MCF 10A (cell line): ENCODE measurements at regions not wholly inside any gene's neighbourhood (a gene's known extent, or its start where the extent isn't known, plus 50 kb on each side); places are given as distances from the start of the nearest gene placed in this dataset.

Source experiments
- BruUV-seq: library from RNA; stranded (reverse); fragments of 400-500 nt; replicated peaks from 2 replicates; lab custom pipeline; 2021; lab: Mats Ljungman, UMichigan
- CTCF ChIA-PET: fragments of 300-600 bp; sonication (Branson Sonifier 250); formaldehyde crosslinking; extraction: SDS; loops from one replicate; lab custom pipeline; 2021; ENCODE audit warnings: antibody characterized with exemption, inconsistent platforms; lab: Yijun Ruan, JAX
- POLR2A ChIA-PET: fragments of 300-600, 350-650 bp; sonication (Branson Sonifier 250); formaldehyde crosslinking; extraction: SDS; loops from one replicate; lab custom pipeline; 2020; ENCODE audit warnings: antibody characterized with exemption, inconsistent platforms; lab: Yijun Ruan, JAX
- DNase-seq: peaks from one replicate; pipeline ENCODE4 v3.0.0-alpha.2; 2018; ENCODE audit not compliant: unreplicated experiment
- H3K27ac Mint-ChIP-seq: one replicate; pipeline ENCODE4 v1.8.0; 2022; ENCODE audit warnings: mild to moderate bottlenecking, low read depth, mixed read lengths; ENCODE audit not compliant: unreplicated experiment
- H3K27me3 Mint-ChIP-seq: one replicate; pipeline ENCODE4 v1.8.0; 2022; ENCODE audit warnings: mixed read lengths; ENCODE audit not compliant: insufficient read depth, unreplicated experiment
- H3K36me3 Mint-ChIP-seq: one replicate; pipeline ENCODE4 v1.8.0; 2022; ENCODE audit warnings: mild to moderate bottlenecking, moderate library complexity, mixed read lengths; ENCODE audit not compliant: insufficient read depth, unreplicated experiment
- H3K4me1 Mint-ChIP-seq: one replicate; pipeline ENCODE4 v1.8.0; 2022; ENCODE audit warnings: mixed read lengths; ENCODE audit not compliant: insufficient read depth, unreplicated experiment
- H3K4me3 Mint-ChIP-seq: one replicate; pipeline ENCODE4 v1.8.0; 2022; ENCODE audit warnings: mild to moderate bottlenecking, moderate library complexity, mixed read lengths; ENCODE audit not compliant: unreplicated experiment
- H3K9me3 Mint-ChIP-seq: one replicate; pipeline ENCODE4 v1.8.0; 2022; ENCODE audit warnings: mixed read lengths; ENCODE audit not compliant: unreplicated experiment
- CTCF ChIP-seq: fragments of 200-600 bp; IDR thresholded peaks from one replicate; pipeline ENCODE4 v1.8.0; 2022; ENCODE audit warnings: antibody characterized with exemption, mild to moderate bottlenecking; ENCODE audit not compliant: unreplicated experiment
- intact Hi-C: fragments of 100-400 bp; cut with micrococcal nuclease; formaldehyde crosslinking; loops from 2 replicates; pipeline ENCODE4 v1.14.1; 2022

GRCh38 chr2:67499989-67500388 is 102.9 kb downstream of the ETAA1 start:
- no peak for DNase-seq
- no peaks in the 10 kb centered on the region for H3K9me3 Mint-ChIP-seq
- intact Hi-C loops: no loop called here
- TF ChIP-seq CTCF: no peak
- H3K27me3 Mint-ChIP-seq: no peaks in the 10 kb centered on the region
- POLR2A ChIA-PET: interaction anchor here (1.5 kb wide), 1 partner anchor 11 kb away, joined by 3 read pairs; no protein-coding TSS in a partner anchor
- H3K36me3 Mint-ChIP-seq: no peaks in the 10 kb centered on the region
- H3K4me1 Mint-ChIP-seq: peaks cover 17% of the 10 kb centered on the region
- H3K4me3 Mint-ChIP-seq: no peak overlapping the region
- no TSS peak for BruUV-seq
- no peak overlapping the region for H3K27ac Mint-ChIP-seq
- CTCF ChIA-PET: no interaction called here

GRCh38 chr2:67500541-67500940 is 103.4 kb downstream of the ETAA1 start:
- Mint-ChIP-seq H3K9me3 (no peaks in the 10 kb centered on the region), H3K4me3 (no peak overlapping the region), H3K27ac (no peak overlapping the region), H3K4me1 (peaks cover 17% of the 10 kb centered on the region), H3K36me3 (no peaks in the 10 kb centered on the region), H3K27me3 (no peaks in the 10 kb centered on the region)
- ChIA-PET CTCF (no interaction called here), POLR2A (interaction anchor here (1.5 kb wide), 1 partner anchor 10 kb away, joined by 3 read pairs; no protein-coding TSS in a partner anchor)
- no peak for DNase-seq
- no TSS peak for BruUV-seq
- intact Hi-C loops: no loop called here
- no peak for TF ChIP-seq CTCF

DNA sequence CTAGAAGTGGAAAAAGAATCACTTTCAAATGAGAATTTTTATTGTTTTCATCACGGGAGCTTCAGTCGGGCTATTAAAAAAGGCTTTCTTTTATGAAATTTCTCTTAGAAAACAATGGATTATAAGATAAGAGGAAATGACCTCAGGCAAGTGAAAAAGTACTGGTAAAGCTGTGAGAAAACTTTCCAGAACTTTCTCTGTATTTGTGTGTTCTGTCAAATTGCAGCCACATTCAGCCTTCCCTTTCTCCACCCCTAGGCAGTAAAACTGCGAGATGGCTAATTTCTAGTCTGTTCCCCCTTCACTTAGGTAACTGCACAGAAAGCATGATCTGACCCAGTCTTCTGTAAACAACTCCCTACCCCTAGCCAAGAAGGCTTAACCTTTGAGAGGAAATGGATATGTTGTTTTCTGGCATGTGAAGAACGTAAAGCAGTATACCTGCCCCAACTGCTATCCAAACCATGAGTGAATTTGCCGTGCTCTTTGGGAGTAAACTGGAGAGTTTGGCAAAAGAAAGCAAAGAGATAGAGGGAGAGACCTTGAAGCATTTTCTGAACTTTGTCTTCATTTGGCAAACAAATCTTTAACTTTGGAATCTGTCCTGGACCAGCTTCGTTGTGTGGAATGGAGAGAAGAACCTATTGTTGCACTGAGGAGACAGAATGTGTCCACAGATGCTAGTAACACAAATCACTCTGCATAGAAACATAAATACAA is 105.4 kb downstream of the ETAA1 start:
- CTCF ChIA-PET: no interaction called here
- Mint-ChIP-seq H3K4me3 (no peak overlapping the region), H3K4me1 (peaks cover 17% of the 10 kb centered on the region), H3K36me3 (no peaks in the 10 kb centered on the region), H3K27me3 (no peaks in the 10 kb centered on the region), H3K9me3 (no peaks in the 10 kb centered on the region), H3K27ac (peak overlapping the region; percentile 36)
- TF ChIP-seq CTCF: no peak
- BruUV-seq: no TSS peak
- intact Hi-C loops: no loop called here
- no peak for DNase-seq
- POLR2A ChIA-PET: interaction anchor here (0.7 to 0.9 kb wide), 2 partner anchors 20 to 1068 kb away, joined by 3 read pairs; no protein-coding TSS in a partner anchor

DNA sequence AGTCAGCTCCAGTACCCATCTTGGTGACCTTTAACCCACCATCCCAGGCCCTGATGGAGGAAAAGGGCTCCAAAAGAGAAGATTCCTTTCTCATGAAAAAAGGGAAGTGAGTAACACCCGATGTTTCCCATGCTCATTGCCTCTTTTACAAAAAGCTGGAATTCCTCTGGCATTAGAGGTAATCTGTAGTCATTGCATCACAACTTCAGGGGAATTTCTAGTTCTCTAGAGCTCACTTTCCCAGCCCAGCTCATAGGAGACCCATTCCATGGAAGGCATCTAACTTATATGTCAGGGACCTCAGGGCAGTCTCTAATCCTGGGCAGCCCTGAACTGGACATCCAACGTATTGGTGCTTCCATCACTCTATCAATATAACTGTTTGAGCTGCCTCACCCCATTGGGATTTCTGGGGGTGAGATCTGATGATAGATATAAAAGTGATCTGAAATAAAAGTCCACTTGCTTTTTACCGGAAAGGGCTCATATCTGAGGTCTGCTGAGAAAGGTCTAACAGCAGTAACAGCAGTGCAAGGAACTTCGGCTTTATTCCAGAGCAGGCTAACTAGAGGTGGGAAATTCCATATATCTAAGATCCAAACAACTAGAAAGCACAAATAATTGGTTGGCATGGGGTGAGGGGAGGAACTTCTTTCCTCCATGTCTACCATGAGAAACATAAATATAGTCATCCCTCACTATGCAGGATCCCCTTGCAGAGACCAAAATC is 106.1 kb downstream of the ETAA1 start:
- no TSS peak for BruUV-seq
- no peak for TF ChIP-seq CTCF
- Mint-ChIP-seq H3K36me3 (no peaks in the 10 kb centered on the region), H3K4me1 (peaks cover 17% of the 10 kb centered on the region), H3K27ac (no peak overlapping the region), H3K27me3 (no peaks in the 10 kb centered on the region), H3K9me3 (no peaks in the 10 kb centered on the region), H3K4me3 (no peak overlapping the region)
- ChIA-PET CTCF (interaction anchor here (0.6 kb wide), 1 partner anchor 13 kb away, joined by 3 read pairs; no protein-coding TSS in a partner anchor), POLR2A (interaction anchor here (0.7 to 1.0 kb wide), 2 partner anchors 10 to 1069 kb away, joined by 3 read pairs; no protein-coding TSS in a partner anchor)
- intact Hi-C loops: no loop called here
- peak; percentile 75 for DNase-seq
